Adipocyte (in vitro differentiated cells): ENCODE measurements at regions not wholly inside any gene's neighbourhood (a gene's known extent, or its start where the extent isn't known, plus 50 kb on each side); places are given as distances from the start of the nearest gene placed in this dataset.
A peak's percentile ranks its signal among the peaks of the same experiment; 100 is the strongest.

ENCODE experiments used
- DNase-seq: peaks from one replicate; pipeline ENCODE4 v3.0.0-alpha.2; 2015; ENCODE audit warnings: low read depth
- H3K27me3 ChIP-seq: replicated peaks from 2 replicates; pipeline ENCODE4 v1.7.0; 2013; ENCODE audit warnings: mild to moderate bottlenecking, low read length, moderate library complexity; ENCODE audit not compliant: control insufficient read depth, insufficient read depth
- H3K36me3 ChIP-seq: 2 replicates; pipeline ENCODE4 v1.7.0; 2013; ENCODE audit warnings: low read length, mild to moderate bottlenecking, moderate library complexity; ENCODE audit not compliant: control insufficient read depth, insufficient read depth, severe bottlenecking
- H3K4me1 ChIP-seq: 2 replicates; pipeline ENCODE4 v1.7.0; 2013; ENCODE audit warnings: mild to moderate bottlenecking, low read length, moderate library complexity; ENCODE audit not compliant: control insufficient read depth, insufficient read depth
- H3K4me3 ChIP-seq: 2 replicates; pipeline ENCODE4 v1.7.0; 2013; ENCODE audit warnings: mild to moderate bottlenecking, low read length, moderate library complexity
- H3K9ac ChIP-seq: 2 replicates; pipeline ENCODE4 v1.7.0; 2013; ENCODE audit warnings: mild to moderate bottlenecking, low read length, moderate library complexity
- H3K9me3 ChIP-seq: 2 replicates; pipeline ENCODE4 v1.7.0; 2013; ENCODE audit warnings: mild to moderate bottlenecking, low read length, moderate library complexity; ENCODE audit not compliant: control insufficient read depth

DNA sequence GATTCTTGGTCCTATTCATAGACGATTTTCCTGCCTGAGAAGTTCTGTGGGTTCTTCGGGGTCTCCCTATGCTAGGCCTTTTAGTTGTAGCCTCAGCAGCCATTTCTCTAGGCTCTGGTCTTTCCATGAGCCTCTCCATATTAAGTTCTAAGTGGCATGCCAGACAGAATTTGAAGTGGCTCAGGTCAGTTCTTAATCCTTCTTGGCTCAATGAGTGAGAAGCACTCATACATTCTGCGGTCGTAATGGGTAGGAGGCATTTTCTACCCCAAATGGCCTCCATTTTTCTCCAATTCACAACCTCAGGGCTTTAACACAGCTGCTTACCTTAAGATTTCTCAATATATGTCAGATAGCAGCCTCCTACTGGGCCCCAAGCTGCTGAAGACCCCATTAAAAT lies 405.3 kb upstream of the GALNT5 start:
- Histone ChIP-seq H3K4me1 (no peaks in the 10 kb centered on the region), H3K9ac (no peak overlapping the region), H3K9me3 (no peaks in the 10 kb centered on the region), H3K36me3 (no peaks in the 10 kb centered on the region), H3K27me3 (no peaks in the 10 kb centered on the region), H3K4me3 (no peak overlapping the region)
- no peak for DNase-seq

DNA sequence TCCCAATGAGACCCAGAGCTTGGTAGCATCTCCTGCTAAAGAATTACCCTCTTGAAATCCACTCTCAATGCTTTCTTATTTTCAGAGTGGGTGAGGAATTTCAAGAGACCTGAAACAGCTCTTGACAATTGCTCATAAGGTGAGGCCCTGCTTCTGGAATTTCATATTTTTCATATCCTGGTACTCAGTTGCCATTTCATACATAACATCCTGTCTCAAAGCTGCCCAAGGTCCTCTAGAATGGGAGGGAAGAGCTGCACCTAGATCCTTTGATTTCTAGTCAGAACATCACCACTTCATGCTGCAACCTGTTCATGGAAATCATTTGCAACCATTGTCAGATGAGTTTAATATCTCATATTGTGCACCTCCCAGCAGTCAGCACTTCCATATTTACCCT lies 404.8 kb upstream of the GALNT5 start:
- no peaks in the 10 kb centered on the region for H3K36me3 ChIP-seq
- H3K9me3 ChIP-seq = no peaks in the 10 kb centered on the region
- no peak overlapping the region for H3K4me3 ChIP-seq
- no peak overlapping the region for H3K9ac ChIP-seq
- H3K4me1 ChIP-seq = no peaks in the 10 kb centered on the region
- no peaks in the 10 kb centered on the region for H3K27me3 ChIP-seq
- no peak for DNase-seq

GRCh38 chr2:156864325-156864724 lies 393.2 kb upstream of the GALNT5 start:
- H3K4me1 ChIP-seq = peaks cover 3% of the 10 kb centered on the region
- no peak overlapping the region for H3K9ac ChIP-seq
- H3K36me3 ChIP-seq = no peaks in the 10 kb centered on the region
- DNase-seq = peak; percentile 2
- H3K27me3 ChIP-seq = no peaks in the 10 kb centered on the region
- no peak overlapping the region for H3K4me3 ChIP-seq
- no peaks in the 10 kb centered on the region for H3K9me3 ChIP-seq

- Histone ChIP-seq H3K9ac (no peak overlapping the region), H3K4me1 (peaks cover 3% of the 10 kb centered on the region), H3K36me3 (no peaks in the 10 kb centered on the region), H3K9me3 (no peaks in the 10 kb centered on the region), H3K27me3 (no peaks in the 10 kb centered on the region), H3K4me3 (peak overlapping the region; percentile 3)
- DNase-seq = peak; percentile 0
Measured at GRCh38 chr2:156864753-156865152, 392.8 kb upstream of the GALNT5 start.

GRCh38 chr2:156867201-156867600 lies 390.3 kb upstream of the GALNT5 start:
- H3K4me1 ChIP-seq = peaks cover 3% of the 10 kb centered on the region
- no peaks in the 10 kb centered on the region for H3K36me3 ChIP-seq
- no peaks in the 10 kb centered on the region for H3K9me3 ChIP-seq
- peak; percentile 14 for DNase-seq
- no peak overlapping the region for H3K9ac ChIP-seq
- no peak overlapping the region for H3K4me3 ChIP-seq
- H3K27me3 ChIP-seq = no peaks in the 10 kb centered on the region

DNA sequence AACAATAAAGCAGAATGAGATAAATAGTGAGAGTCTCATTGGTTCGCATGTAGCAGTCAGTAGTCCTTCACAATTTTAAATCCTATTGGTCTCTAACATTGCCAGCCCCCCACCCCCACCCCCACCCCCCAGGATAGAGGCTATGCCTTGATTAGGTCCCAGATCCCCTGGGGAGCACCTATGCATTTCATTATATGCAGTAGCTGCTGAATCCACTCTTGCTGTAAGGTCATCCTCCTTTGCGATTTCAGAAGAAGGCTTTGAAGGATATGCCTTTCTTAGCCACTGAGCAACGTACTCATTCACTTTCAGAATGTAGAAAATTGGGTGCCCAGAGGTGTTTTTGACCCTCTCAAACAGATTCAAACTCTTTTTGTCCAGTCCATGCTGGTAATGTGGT lies 382.8 kb upstream of the GALNT5 start:
- no peak for DNase-seq
- Histone ChIP-seq H3K4me3 (no peak overlapping the region), H3K27me3 (no peaks in the 10 kb centered on the region), H3K36me3 (no peaks in the 10 kb centered on the region), H3K9me3 (no peaks in the 10 kb centered on the region), H3K4me1 (no peaks in the 10 kb centered on the region), H3K9ac (no peak overlapping the region)

DNA sequence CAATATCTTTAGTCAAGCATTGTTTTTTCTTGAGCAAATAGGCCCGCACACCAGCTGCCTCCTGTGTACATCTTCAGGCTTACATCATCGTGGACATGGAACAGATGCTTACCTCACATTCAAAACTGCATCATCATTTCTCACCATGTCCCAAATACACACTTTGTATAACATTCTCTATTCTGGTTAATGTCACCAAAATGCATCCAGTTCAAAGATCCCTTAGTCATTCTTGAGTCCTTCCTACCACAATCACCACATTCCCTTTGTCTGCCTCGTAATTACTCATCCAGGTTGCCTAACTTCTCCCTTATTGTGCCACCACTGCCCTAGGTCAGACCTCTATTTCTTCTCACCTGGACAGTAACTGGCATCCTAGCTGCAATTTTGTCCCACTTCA lies 373.7 kb upstream of the GALNT5 start:
- peak; percentile 17 for DNase-seq

DNA sequence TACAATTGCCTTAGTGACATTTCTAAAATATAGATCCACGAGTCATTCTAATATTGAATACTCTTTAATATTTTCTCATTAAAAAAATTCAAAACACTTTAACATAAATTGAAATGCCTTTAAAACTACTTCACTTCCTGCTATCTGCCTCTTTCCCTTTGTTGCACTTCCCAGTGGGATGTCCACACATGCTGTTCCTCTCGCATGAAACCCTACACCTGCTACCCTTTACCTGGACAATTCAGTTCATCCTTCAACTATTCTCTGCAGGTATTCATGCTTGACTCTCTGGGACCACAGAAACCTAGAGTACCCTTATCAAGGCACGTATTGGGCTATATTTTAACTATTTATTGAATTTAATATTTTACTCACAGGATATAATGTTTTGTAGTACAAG lies 373.3 kb upstream of the GALNT5 start:
- no peak for DNase-seq
- Histone ChIP-seq H3K4me1 (no peaks in the 10 kb centered on the region), H3K9me3 (no peaks in the 10 kb centered on the region), H3K27me3 (no peaks in the 10 kb centered on the region), H3K36me3 (no peaks in the 10 kb centered on the region), H3K4me3 (no peak overlapping the region), H3K9ac (no peak overlapping the region)

More for the DNA sequence above, 373.7 kb upstream of the GALNT5 start:
- H3K9me3 ChIP-seq = no peaks in the 10 kb centered on the region
- H3K9ac ChIP-seq = no peak overlapping the region
- H3K27me3 ChIP-seq = no peaks in the 10 kb centered on the region
- H3K36me3 ChIP-seq = no peaks in the 10 kb centered on the region
- H3K4me3 ChIP-seq = no peak overlapping the region
- no peaks in the 10 kb centered on the region for H3K4me1 ChIP-seq

DNA sequence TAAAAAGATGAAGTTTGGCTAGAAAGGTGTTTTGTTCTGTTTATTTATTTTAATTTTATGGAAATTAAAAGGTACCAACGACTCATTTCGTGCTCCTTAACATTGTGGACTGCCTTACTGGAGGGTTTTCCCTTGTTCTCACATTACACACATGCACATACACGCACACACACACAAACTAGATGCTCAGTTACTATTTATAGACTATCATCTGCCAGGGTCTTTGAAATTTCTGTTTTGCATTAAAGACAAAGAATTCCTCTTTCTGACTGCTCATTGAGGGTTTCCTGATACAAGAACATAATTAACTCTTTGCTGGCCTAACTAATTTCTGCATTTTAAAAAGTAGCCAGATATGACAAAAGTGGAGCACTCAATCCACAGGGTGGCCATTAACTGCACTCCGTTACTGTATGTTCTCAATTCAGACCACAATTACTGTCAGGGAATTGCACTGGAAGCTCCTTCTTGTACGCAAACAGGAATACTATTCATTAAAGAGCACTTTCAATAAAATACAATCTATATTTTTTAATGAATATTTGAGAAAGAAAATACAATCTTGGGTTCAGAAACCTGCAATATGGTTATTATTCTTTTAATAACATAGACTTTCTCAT lies 366.9 kb upstream of the GALNT5 start:
- no peak overlapping the region for H3K4me3 ChIP-seq
- no peaks in the 10 kb centered on the region for H3K27me3 ChIP-seq
- H3K36me3 ChIP-seq = no peaks in the 10 kb centered on the region
- H3K9me3 ChIP-seq = no peaks in the 10 kb centered on the region
- H3K4me1 ChIP-seq = peaks cover 4% of the 10 kb centered on the region
- no peak for DNase-seq
- no peak overlapping the region for H3K9ac ChIP-seq

DNA sequence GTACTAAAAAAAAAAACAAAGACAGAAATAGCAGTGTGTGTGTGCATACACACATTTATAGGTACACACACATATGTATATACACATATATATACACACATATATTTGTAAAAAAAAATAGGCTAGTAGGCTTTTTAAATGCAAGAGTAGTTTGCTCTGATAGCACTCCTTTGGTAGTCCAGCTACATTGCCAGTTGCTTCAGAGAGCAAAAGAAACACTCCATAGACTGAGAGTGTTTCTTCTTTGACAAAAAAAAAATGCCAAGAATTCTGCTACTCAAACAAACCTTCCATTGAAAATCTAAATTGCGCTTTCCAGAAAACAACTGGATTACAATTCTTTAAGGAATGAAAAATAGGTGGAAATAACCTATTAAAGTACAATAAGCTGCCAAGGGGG lies 365.9 kb upstream of the GALNT5 start:
- DNase-seq = no peak
- Histone ChIP-seq H3K4me3 (no peak overlapping the region), H3K9me3 (no peaks in the 10 kb centered on the region), H3K27me3 (no peaks in the 10 kb centered on the region), H3K9ac (no peak overlapping the region), H3K36me3 (no peaks in the 10 kb centered on the region), H3K4me1 (peaks cover 4% of the 10 kb centered on the region)

- DNase-seq = peak; percentile 48
- Histone ChIP-seq H3K4me3 (peak overlapping the region; percentile 78), H3K36me3 (no peaks in the 10 kb centered on the region), H3K9me3 (no peaks in the 10 kb centered on the region), H3K4me1 (peaks cover 4% of the 10 kb centered on the region), H3K27me3 (no peaks in the 10 kb centered on the region), H3K9ac (peak overlapping the region; percentile 50)
Measured at GRCh38 chr2:156892467-156893281, 364.8 kb upstream of the GALNT5 start.
